GM12878 (cell line): ENCODE measurements at regions not wholly inside any gene's neighbourhood (a gene's known extent, or its start where the extent isn't known, plus 50 kb on each side); places are given as distances from the start of the nearest gene placed in this dataset.

ENCODE experiments used
- ATAC-seq: fragments of 200-7000 bp; cut with Tn5 transposase; 3 replicates; pipeline ENCODE4 v1.9.1; 2020; ENCODE audit warnings: mild to moderate bottlenecking, moderate library complexity
- BruUV-seq: library from RNA; stranded (reverse); fragments of 400-500 nt; replicated peaks from 2 replicates; lab custom pipeline; 2021; lab: Mats Ljungman, UMichigan
- CTCF ChIA-PET: fragments of 300-600 bp; sonication (Branson Sonifier 250); formaldehyde crosslinking; extraction: SDS; loops from one replicate; lab custom pipeline; 2021; ENCODE audit warnings: inconsistent platforms; lab: Yijun Ruan, JAX
- POLR2A ChIA-PET: fragments of 350-600 bp; formaldehyde crosslinking; extraction: SDS; loops from one replicate; lab custom pipeline; 2021; ENCODE audit warnings: inconsistent platforms; lab: Charles Lee
- RAD21 ChIA-PET: fragments of 300-600 bp; sonication (Branson Sonifier 250); formaldehyde crosslinking; loops from one replicate; lab custom pipeline; 2023; ENCODE audit warnings: antibody characterized with exemption; ENCODE audit not compliant: unreplicated experiment; lab: Charles Lee
- SMC1A ChIA-PET: fragments of 300-600 bp; sonication (Branson Sonifier 250); formaldehyde crosslinking; loops from one replicate; lab custom pipeline; 2023; ENCODE audit not compliant: unreplicated experiment, uncharacterized antibody; lab: Charles Lee
- DNase-seq: peaks from one replicate; pipeline ENCODE4 v3.0.0-alpha.2; 2011; ENCODE audit warnings: low read depth, low spot score
- FAIRE-seq: peaks from 3 replicates; lab custom pipeline; 2011; peaks lifted over from hg19 to GRCh38; lab: Jason Lieb, UNC
- H2AFZ ChIP-seq: 2 replicates; pipeline ENCODE4 v1.6.0; 2011; ENCODE audit warnings: low read depth, low read length, control low read depth; ENCODE audit not compliant: control insufficient read depth
- H3K27ac ChIP-seq: 2 replicates; pipeline ENCODE4 v1.5.1; 2011; ENCODE audit warnings: control low read depth; ENCODE audit not compliant: control insufficient read depth, insufficient read depth
- H3K27me3 ChIP-seq, 2 experiments: replicated peaks in 1 of 2; 2 replicates each; pipeline versions ENCODE4 v1.6.0 to v1.6.1; 2011; ENCODE audit warnings: low read length in 1 of 2; ENCODE audit not compliant: control insufficient read depth in 2 of 2, insufficient read depth in 2 of 2
- H3K36me3 ChIP-seq, 2 experiments: 2 replicates each; pipeline ENCODE4 v1.5.1; 2011; ENCODE audit warnings: low read length in 1 of 2; ENCODE audit not compliant: control insufficient read depth in 2 of 2, insufficient read depth in 2 of 2
- H3K4me1 ChIP-seq: 2 replicates; pipeline ENCODE4 v1.6.1; 2011; ENCODE audit warnings: mild to moderate bottlenecking, low read length, moderate library complexity, mixed read lengths; ENCODE audit not compliant: control insufficient read depth, insufficient read depth
- H3K4me2 ChIP-seq: 2 replicates; pipeline ENCODE4 v1.6.0; 2011; ENCODE audit warnings: control low read depth; ENCODE audit not compliant: control insufficient read depth, insufficient read depth
- H3K4me3 ChIP-seq: fragments of 200-600 bp; sonication (generic); 2 replicates; pipeline ENCODE4 v1.5.1; 2016
- H3K79me2 ChIP-seq: 2 replicates; pipeline ENCODE4 v1.6.0; 2011; ENCODE audit warnings: low read length; ENCODE audit not compliant: control insufficient read depth, insufficient read depth
- H3K9ac ChIP-seq: 2 replicates; pipeline ENCODE4 v1.8.0; 2011; ENCODE audit warnings: low read length, control low read depth, mixed read lengths; ENCODE audit not compliant: control insufficient read depth, insufficient read depth
- H3K9me3 ChIP-seq: replicated peaks from 3 replicates; pipeline ENCODE4 v1.5.1; 2011; ENCODE audit warnings: mild to moderate bottlenecking, low read length; ENCODE audit not compliant: control insufficient read depth, insufficient read depth
- H4K20me1 ChIP-seq: 2 replicates; pipeline ENCODE4 v1.6.0; 2011; ENCODE audit not compliant: control insufficient read depth, insufficient read depth
- ATF7 ChIP-seq: fragments of 450-650 bp; IDR thresholded peaks from 2 replicates; pipeline ENCODE4 v1.6.1; 2016; ENCODE audit warnings: low read depth, mild to moderate bottlenecking
- CBX5 ChIP-seq: sonication (generic); IDR thresholded peaks from 2 replicates; pipeline ENCODE4 v1.6.1; 2016; ENCODE audit warnings: low read depth, moderate library complexity, mild to moderate bottlenecking, inconsistent platforms
- DPF2 ChIP-seq: fragments of 450-650 bp; IDR thresholded peaks from 2 replicates; pipeline ENCODE4 v1.6.1; 2017; ENCODE audit warnings: mild to moderate bottlenecking
- FOXK2 ChIP-seq: fragments of 450-650 bp; IDR thresholded peaks from 2 replicates; pipeline ENCODE4 v1.6.1; 2017; ENCODE audit warnings: mild to moderate bottlenecking, moderate library complexity
- HCFC1 ChIP-seq: fragments of 150-350 bp; IDR thresholded peaks from 2 replicates; pipeline ENCODE4 v1.6.1; 2014; ENCODE audit warnings: low read length
- KDM1A ChIP-seq: fragments of 200-600 bp; sonication (generic); IDR thresholded peaks from 2 replicates; pipeline ENCODE4 v1.6.1; 2016; ENCODE audit warnings: borderline replicate concordance
- MXI1 ChIP-seq: fragments of 150-350 bp; IDR thresholded peaks from 2 replicates; pipeline ENCODE4 v1.6.1; 2011; ENCODE audit warnings: low read depth, mild to moderate bottlenecking, inconsistent platforms, low read length, improper control_type of control experiment
- NR2C2 ChIP-seq: IDR thresholded peaks from 2 replicates; pipeline ENCODE4 v1.6.1; 2011; ENCODE audit warnings: borderline replicate concordance, low read depth; ENCODE audit not compliant: control insufficient read depth, insufficient read length
- PAX5 ChIP-seq: IDR thresholded peaks from 2 replicates; pipeline ENCODE4 v1.6.1; 2011; ENCODE audit warnings: low read depth, low read length, borderline replicate concordance
- SIX5 ChIP-seq: IDR thresholded peaks from 2 replicates; pipeline ENCODE4 v1.6.1; 2011; ENCODE audit warnings: mild to moderate bottlenecking, low read depth, low read length, moderate library complexity; ENCODE audit not compliant: severe bottlenecking
- SREBF2 ChIP-seq: IDR thresholded peaks from 2 replicates; pipeline ENCODE4 v1.6.1; 2012; ENCODE audit warnings: mild to moderate bottlenecking, low read length
- TAF1 ChIP-seq: IDR thresholded peaks from 2 replicates; pipeline ENCODE4 v1.6.1; 2011; ENCODE audit warnings: mild to moderate bottlenecking, low read depth, low read length, borderline replicate concordance
- ZNF24 ChIP-seq: fragments of 450-650 bp; IDR thresholded peaks from 2 replicates; pipeline ENCODE4 v1.6.1; 2017; ENCODE audit warnings: antibody characterized with exemption, mild to moderate bottlenecking
- ZSCAN29 ChIP-seq: fragments of 450-650 bp; IDR thresholded peaks from 2 replicates; pipeline ENCODE4 v1.6.1; 2017; ENCODE audit warnings: mild to moderate bottlenecking, moderate library complexity
- ZZZ3 ChIP-seq: IDR thresholded peaks from 2 replicates; pipeline ENCODE4 v1.6.1; 2011; ENCODE audit warnings: low read depth; ENCODE audit not compliant: control insufficient read depth, insufficient read length
- WGBS: methylation state at CpG from one replicate; pipeline ENCODE4 v1.1.6; 2016; ENCODE audit warnings: low lambda C conversion rate; ENCODE audit not compliant: insufficient replicate concordance, insufficient coverage; ENCODE audit errors: missing lambda C conversion rate; 5-methylcytosine and 5-hydroxymethylcytosine counted together
- in situ Hi-C: fragments of 300-500 bp; cut with MboI; formaldehyde crosslinking; loops from 9 replicates; pipeline ENCODE4 v1.14.3; 2018; ENCODE audit warnings: mixed read lengths
- intact Hi-C: fragments of 100-400 bp; cut with micrococcal nuclease; formaldehyde crosslinking; loops from one replicate; pipeline ENCODE4 v1.14.2; 2022; ENCODE audit not compliant: unreplicated experiment
- TF ChIP-seq, protein P1 (sequence below): IDR thresholded peaks from 2 replicates; pipeline ENCODE4 v1.6.1; 2012; ENCODE audit warnings: low read length, inconsistent platforms
- TF ChIP-seq, protein P2 (sequence below): fragments of 450-650 bp; IDR thresholded peaks from 2 replicates; pipeline ENCODE4 v1.6.1; 2017; ENCODE audit warnings: borderline replicate concordance
- TF ChIP-seq, protein P3 (sequence below): fragments of 150-350 bp; IDR thresholded peaks from 2 replicates; pipeline ENCODE4 v1.6.1; 2016; ENCODE audit warnings: low read depth, low read length
- TF ChIP-seq, protein P4 (sequence below): IDR thresholded peaks from 2 replicates; pipeline ENCODE4 v1.6.1; 2012; ENCODE audit warnings: low read depth, low read length, improper control_type of control experiment
- TF ChIP-seq, protein P5 (sequence below): IDR thresholded peaks from 2 replicates; pipeline ENCODE4 v1.6.1; 2011; ENCODE audit warnings: borderline replicate concordance, low read depth, mild to moderate bottlenecking, moderate library complexity, low read length; ENCODE audit not compliant: insufficient read depth, poor library complexity, severe bottlenecking

DNA sequence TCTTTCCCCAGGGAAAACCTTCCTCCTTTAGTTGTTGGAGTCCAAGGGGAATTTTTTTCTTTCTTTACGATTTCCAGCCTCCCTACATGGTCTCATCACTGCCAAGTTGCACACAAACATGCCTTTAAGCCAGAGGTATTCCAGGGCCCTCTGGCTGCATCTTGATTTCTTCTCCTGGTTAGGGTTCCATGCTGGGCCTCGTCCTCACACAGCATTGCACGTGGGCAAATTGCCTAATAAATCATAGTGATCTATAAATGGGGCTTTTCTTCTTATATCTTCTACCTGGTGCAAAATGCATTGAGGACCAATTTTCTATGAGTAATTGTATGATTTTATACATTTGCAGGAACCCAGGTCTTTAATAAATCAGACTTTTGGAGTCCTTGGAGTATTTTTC, 284.2 kb downstream of the C7orf25 start:
- H3K79me2 ChIP-seq, result no peaks in the 10 kb centered on the region
- no peaks in the 10 kb centered on the region for H3K27me3 ChIP-seq
- H3K4me1 ChIP-seq, result no peaks in the 10 kb centered on the region
- BruUV-seq, result no TSS peak
- ChIA-PET POLR2A (no interaction called here), SMC1A (no interaction called here), CTCF (no interaction called here), RAD21 (no interaction called here)
- whole genome bisulfite sequencing, result 2% methylated on average over 3 of the region's 3 CpGs
- H3K9me3 ChIP-seq, result no peaks in the 10 kb centered on the region
- H3K4me3 ChIP-seq, result no peak overlapping the region
- in situ Hi-C loops (no loop called here), intact Hi-C loops (no loop called here)
- no peak overlapping the region for H3K4me2 ChIP-seq
- H3K27ac ChIP-seq, result no peak overlapping the region
- no peak overlapping the region for H2AFZ ChIP-seq
- TF ChIP-seq TAF1, result no peak
- TF ChIP-seq HCFC1, result no peak
- TF ChIP-seq ZSCAN29, result no peak
- TF ChIP-seq, protein P1, sequence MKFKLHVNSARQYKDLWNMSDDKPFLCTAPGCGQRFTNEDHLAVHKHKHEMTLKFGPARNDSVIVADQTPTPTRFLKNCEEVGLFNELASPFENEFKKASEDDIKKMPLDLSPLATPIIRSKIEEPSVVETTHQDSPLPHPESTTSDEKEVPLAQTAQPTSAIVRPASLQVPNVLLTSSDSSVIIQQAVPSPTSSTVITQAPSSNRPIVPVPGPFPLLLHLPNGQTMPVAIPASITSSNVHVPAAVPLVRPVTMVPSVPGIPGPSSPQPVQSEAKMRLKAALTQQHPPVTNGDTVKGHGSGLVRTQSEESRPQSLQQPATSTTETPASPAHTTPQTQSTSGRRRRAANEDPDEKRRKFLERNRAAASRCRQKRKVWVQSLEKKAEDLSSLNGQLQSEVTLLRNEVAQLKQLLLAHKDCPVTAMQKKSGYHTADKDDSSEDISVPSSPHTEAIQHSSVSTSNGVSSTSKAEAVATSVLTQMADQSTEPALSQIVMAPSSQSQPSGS, result no peak
- no peak for TF ChIP-seq PAX5
- TF ChIP-seq CBX5, result no peak
- TF ChIP-seq, protein P2, sequence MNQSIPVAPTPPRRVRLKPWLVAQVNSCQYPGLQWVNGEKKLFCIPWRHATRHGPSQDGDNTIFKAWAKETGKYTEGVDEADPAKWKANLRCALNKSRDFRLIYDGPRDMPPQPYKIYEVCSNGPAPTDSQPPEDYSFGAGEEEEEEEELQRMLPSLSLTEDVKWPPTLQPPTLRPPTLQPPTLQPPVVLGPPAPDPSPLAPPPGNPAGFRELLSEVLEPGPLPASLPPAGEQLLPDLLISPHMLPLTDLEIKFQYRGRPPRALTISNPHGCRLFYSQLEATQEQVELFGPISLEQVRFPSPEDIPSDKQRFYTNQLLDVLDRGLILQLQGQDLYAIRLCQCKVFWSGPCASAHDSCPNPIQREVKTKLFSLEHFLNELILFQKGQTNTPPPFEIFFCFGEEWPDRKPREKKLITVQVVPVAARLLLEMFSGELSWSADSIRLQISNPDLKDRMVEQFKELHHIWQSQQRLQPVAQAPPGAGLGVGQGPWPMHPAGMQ, result no peak
- TF ChIP-seq, protein P3, sequence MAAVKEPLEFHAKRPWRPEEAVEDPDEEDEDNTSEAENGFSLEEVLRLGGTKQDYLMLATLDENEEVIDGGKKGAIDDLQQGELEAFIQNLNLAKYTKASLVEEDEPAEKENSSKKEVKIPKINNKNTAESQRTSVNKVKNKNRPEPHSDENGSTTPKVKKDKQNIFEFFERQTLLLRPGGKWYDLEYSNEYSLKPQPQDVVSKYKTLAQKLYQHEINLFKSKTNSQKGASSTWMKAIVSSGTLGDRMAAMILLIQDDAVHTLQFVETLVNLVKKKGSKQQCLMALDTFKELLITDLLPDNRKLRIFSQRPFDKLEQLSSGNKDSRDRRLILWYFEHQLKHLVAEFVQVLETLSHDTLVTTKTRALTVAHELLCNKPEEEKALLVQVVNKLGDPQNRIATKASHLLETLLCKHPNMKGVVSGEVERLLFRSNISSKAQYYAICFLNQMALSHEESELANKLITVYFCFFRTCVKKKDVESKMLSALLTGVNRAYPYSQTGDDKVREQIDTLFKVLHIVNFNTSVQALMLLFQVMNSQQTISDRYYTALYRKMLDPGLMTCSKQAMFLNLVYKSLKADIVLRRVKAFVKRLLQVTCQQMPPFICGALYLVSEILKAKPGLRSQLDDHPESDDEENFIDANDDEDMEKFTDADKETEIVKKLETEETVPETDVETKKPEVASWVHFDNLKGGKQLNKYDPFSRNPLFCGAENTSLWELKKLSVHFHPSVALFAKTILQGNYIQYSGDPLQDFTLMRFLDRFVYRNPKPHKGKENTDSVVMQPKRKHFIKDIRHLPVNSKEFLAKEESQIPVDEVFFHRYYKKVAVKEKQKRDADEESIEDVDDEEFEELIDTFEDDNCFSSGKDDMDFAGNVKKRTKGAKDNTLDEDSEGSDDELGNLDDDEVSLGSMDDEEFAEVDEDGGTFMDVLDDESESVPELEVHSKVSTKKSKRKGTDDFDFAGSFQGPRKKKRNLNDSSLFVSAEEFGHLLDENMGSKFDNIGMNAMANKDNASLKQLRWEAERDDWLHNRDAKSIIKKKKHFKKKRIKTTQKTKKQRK, result no peak
- no peak for TF ChIP-seq SREBF2
- TF ChIP-seq ZNF24, result no peak
- no peak for TF ChIP-seq SIX5
- TF ChIP-seq, protein P4, sequence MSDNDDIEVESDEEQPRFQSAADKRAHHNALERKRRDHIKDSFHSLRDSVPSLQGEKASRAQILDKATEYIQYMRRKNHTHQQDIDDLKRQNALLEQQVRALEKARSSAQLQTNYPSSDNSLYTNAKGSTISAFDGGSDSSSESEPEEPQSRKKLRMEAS, result no peak
- no peak for TF ChIP-seq ZZZ3
- TF ChIP-seq, protein P5, sequence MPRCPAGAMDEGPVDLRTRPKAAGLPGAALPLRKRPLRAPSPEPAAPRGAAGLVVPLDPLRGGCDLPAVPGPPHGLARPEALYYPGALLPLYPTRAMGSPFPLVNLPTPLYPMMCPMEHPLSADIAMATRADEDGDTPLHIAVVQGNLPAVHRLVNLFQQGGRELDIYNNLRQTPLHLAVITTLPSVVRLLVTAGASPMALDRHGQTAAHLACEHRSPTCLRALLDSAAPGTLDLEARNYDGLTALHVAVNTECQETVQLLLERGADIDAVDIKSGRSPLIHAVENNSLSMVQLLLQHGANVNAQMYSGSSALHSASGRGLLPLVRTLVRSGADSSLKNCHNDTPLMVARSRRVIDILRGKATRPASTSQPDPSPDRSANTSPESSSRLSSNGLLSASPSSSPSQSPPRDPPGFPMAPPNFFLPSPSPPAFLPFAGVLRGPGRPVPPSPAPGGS, result no peak
- TF ChIP-seq KDM1A, result no peak
- no peak for TF ChIP-seq NR2C2
- TF ChIP-seq ATF7, result no peak
- TF ChIP-seq FOXK2, result no peak
- no peak for TF ChIP-seq DPF2
- no peak for TF ChIP-seq MXI1
- no peak for DNase-seq
- H3K36me3 ChIP-seq, result no peaks in the 10 kb centered on the region
- ATAC-seq, result no peak
- no peak overlapping the region for H3K9ac ChIP-seq
- no peak for FAIRE-seq
- no peaks in the 10 kb centered on the region for H4K20me1 ChIP-seq
